Right atrium auricular region (tissue), 2 donors: ENCODE measurements at regions not wholly inside any gene's neighbourhood (a gene's known extent, or its start where the extent isn't known, plus 50 kb on each side); places are given as distances from the start of the nearest gene placed in this dataset.

Experiments
- DNase-seq: peaks from one replicate; pipeline ENCODE4 v3.0.0-alpha.2; 2019; ENCODE audit warnings: low spot score
- H3K27ac ChIP-seq, 2 donors: fragments of 200-600 bp; sonication (generic); 1 replicate in 1 of 2; 2 replicates in 1 of 2; pipeline ENCODE4 v1.5.1; 2016 to 2019
- H3K27me3 ChIP-seq, 2 donors: fragments of 200-600 bp; sonication (generic); one replicate each; pipeline versions ENCODE4 v1.5.1 to v1.6.0; 2017 to 2019
- H3K36me3 ChIP-seq: fragments of 200-600 bp; sonication (generic); one replicate; pipeline ENCODE4 v1.5.1; 2016
- H3K4me1 ChIP-seq, 2 donors: fragments of 200-600 bp; sonication (generic); one replicate each; pipeline versions ENCODE4 v1.5.1 to v1.6.0; 2017 to 2019
- H3K4me3 ChIP-seq, 2 donors: fragments of 200-600 bp; sonication (generic); 1 replicate in 1 of 2; 2 replicates in 1 of 2; pipeline ENCODE4 v1.5.1; 2017 to 2019; ENCODE audit warnings: mild to moderate bottlenecking in 1 of 2, moderate library complexity in 1 of 2
- H3K9me3 ChIP-seq, 2 donors: fragments of 200-600 bp; sonication (generic); one replicate each; pipeline ENCODE4 v1.5.1; 2019
- CTCF ChIP-seq, 2 donors: fragments of 200-600 bp; sonication (generic); IDR thresholded peaks; one replicate each; pipeline ENCODE4 v1.5.1; 2019; ENCODE audit warnings: antibody characterized with exemption in 2 of 2

GRCh38 chr2:41989501-41990180 is 58.2 kb upstream of the PKDCC start:
- H3K36me3 ChIP-seq, result no peaks in the 10 kb centered on the region
- TF ChIP-seq CTCF (IDR thresholded peaks at IDR 0.05), result no peak
- peaks cover 0 to 9% of the 10 kb centered on the region in 2 donors for H3K4me1 ChIP-seq
- no peak for DNase-seq
- H3K27ac ChIP-seq, result peak overlapping the region in 1 of 2 donors; percentile 6
- no peaks in the 10 kb centered on the region for H3K27me3 ChIP-seq
- no peak overlapping the region for H3K4me3 ChIP-seq
- no peaks in the 10 kb centered on the region for H3K9me3 ChIP-seq

DNA sequence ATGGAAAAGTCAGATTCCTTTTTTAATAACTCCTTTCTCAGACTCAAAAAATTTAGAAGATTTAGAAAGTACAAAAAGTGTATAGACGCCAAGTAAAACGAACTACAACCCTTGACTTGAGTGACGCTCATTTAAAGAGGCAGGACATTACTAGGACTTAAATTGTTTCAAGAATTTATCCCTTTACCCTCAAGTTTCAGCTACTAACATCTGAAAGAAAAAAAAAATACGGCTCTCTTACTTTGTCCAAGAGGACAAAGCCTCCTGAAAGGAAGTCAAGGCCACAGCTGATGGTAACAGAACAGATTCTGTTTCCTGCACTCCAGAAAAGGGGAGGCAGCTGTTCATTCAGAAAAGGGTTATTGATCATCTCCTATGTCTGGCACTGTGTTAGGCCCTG is 57.6 kb upstream of the PKDCC start:
- H3K27ac ChIP-seq, result peak overlapping the region in 1 of 2 donors; percentile 6
- H3K4me1 ChIP-seq, result peaks cover 0 to 9% of the 10 kb centered on the region in 2 donors
- H3K9me3 ChIP-seq, result no peaks in the 10 kb centered on the region
- no peak overlapping the region for H3K4me3 ChIP-seq
- no peak for TF ChIP-seq CTCF (IDR thresholded peaks at IDR 0.05)
- H3K36me3 ChIP-seq, result no peaks in the 10 kb centered on the region
- H3K27me3 ChIP-seq, result no peaks in the 10 kb centered on the region
- no peak for DNase-seq

DNA sequence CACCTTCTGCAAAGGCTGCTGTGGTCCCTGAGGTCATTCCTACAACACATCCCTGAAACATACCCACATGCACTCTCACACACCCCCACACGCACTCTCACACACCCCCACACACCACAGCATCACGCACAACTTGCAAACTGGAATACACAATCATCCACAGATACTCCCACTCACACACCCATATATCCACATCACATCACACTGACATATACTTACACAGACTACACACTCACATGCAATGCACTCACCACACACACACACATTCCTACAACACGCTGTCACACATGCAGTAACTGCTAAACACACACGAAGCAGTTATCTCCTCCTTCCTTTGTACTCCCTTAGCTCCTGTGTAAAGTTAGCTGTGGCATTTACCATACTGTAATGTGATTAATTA is 57.1 kb upstream of the PKDCC start:
- Histone ChIP-seq H3K9me3 (no peaks in the 10 kb centered on the region), H3K27me3 (no peaks in the 10 kb centered on the region), H3K36me3 (no peaks in the 10 kb centered on the region), H3K4me1 (peaks cover 0 to 9% of the 10 kb centered on the region in 2 donors), H3K4me3 (no peak overlapping the region), H3K27ac (no peak overlapping the region)
- no peak for TF ChIP-seq CTCF (IDR thresholded peaks at IDR 0.05)
- no peak for DNase-seq

DNA sequence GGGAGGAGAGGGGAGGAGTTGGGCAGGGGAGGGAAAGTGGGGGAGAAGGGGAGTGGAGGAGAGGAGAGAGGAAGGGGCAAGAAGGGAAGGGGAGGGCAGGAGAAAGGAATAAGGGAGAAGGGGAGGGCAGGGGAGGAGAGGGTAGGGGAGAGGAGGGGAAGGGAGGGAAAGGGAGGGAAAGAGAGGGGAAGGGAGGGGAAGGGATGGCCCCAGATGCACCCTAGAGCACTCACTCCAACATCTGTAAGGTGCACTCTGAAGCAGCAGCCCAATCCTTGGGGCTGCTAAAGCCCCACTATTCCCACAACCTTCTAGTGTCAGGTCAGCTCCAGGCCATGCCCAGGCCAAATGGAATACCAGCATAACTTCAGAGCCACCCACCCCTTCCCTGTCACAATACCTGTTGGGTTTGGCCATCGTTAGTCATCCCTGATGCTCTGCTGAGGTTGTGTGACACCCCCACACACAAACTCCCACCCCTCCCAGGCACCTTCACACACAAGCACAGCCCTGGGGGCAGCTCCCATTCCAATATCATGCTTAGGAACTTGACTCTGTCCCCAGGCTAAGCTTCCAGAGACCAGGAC is 55.7 kb upstream of the PKDCC start:
- no peak for DNase-seq
- Histone ChIP-seq H3K4me3 (no peak overlapping the region), H3K9me3 (no peaks in the 10 kb centered on the region), H3K4me1 (peaks cover 0 to 9% of the 10 kb centered on the region in 2 donors), H3K27ac (no peak overlapping the region), H3K27me3 (no peaks in the 10 kb centered on the region), H3K36me3 (no peaks in the 10 kb centered on the region)
- no peak for TF ChIP-seq CTCF (IDR thresholded peaks at IDR 0.05)

GRCh38 chr2:41992671-41993434 is 55.0 kb upstream of the PKDCC start:
- TF ChIP-seq CTCF (IDR thresholded peaks at IDR 0.05), result no peak
- no peak for DNase-seq
- H3K4me1 ChIP-seq, result peaks cover 0 to 10% of the 10 kb centered on the region in 2 donors
- no peaks in the 10 kb centered on the region for H3K9me3 ChIP-seq
- no peak overlapping the region for H3K27ac ChIP-seq
- no peak overlapping the region for H3K4me3 ChIP-seq
- H3K27me3 ChIP-seq, result no peaks in the 10 kb centered on the region
- no peaks in the 10 kb centered on the region for H3K36me3 ChIP-seq
